ENCODE measurements at regions not wholly inside any gene's neighbourhood (a gene's known extent, or its start where the extent isn't known, plus 50 kb on each side); places are given as distances from the start of the nearest gene placed in this dataset.

- DNase-seq (ENCODE audit: low read depth in 3 of 3, low spot score in 2 of 3), result no peak
Observed at GRCh38 chrX:17206584-17206983, 168.4 kb upstream of the NHS start.

- DNase-seq (ENCODE audit: low read depth in 3 of 3, low spot score in 2 of 3), result no peak
Observed at GRCh38 chrX:17214962-17215361, 160.0 kb upstream of the NHS start.

- no peak for DNase-seq (ENCODE audit: low read depth in 3 of 3, low spot score in 2 of 3)
Observed at GRCh38 chrX:17226736-17227135, 148.3 kb upstream of the NHS start.

DNA sequence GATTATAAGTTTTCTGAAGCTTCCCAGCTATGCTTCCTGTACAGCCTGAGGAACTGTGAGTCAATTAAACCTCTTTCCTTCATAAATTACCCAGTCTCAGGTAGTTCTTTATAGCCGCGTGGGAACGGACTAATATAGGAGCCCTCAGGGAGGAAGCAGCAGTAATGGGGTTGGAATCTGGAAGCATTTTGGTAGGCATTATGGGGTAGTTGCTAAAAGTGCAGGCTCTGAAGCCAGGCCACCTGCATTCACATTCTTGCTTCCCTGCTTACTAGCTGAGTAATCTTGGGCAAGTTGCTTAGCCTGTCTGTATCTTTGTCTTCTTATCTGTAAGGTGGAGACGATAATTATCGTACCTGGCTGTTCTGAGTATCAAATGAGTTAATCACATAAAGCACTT is 137.9 kb upstream of the NHS start:
- no peak for DNase-seq (ENCODE audit: low read depth in 3 of 3, low spot score in 2 of 3)

GRCh38 chrX:17242470-17242869 is 132.5 kb upstream of the NHS start:
- DNase-seq (ENCODE audit: low read depth in 3 of 3, low spot score in 2 of 3), result peak; percentile 21 to 29 (median 23)

- no peak for DNase-seq (ENCODE audit: low read depth in 3 of 3, low spot score in 2 of 3)
Observed at GRCh38 chrX:17247144-17247543, 127.9 kb upstream of the NHS start.

DNA sequence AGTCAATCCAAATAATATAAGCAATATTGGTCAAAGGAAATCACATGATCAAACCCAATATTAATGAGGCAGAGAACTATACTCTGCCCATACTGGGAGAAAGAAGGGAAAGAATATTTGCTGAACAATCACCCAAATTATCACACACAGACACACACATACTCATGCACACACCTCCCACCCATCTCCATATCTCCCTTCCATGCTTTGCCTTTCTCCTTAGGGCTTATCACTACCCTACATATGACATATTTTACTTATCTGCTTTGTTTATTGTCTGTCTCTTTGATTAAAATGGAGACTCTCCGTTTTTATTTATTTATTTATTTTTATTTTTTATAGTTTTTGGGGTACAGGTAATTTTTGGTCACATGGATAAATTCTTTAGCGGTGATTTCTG is 112.9 kb upstream of the NHS start:
- no peak for DNase-seq (ENCODE audit: low read depth in 3 of 3, low spot score in 2 of 3)

- DNase-seq (ENCODE audit: low read depth in 3 of 3, low spot score in 2 of 3), result no peak
Observed at GRCh38 chrX:17266136-17266535, 108.9 kb upstream of the NHS start.

- DNase-seq (ENCODE audit: low read depth in 3 of 3, low spot score in 2 of 3), result no peak
Observed at GRCh38 chrX:17278961-17279360, 96.0 kb upstream of the NHS start.

GRCh38 chrX:17285983-17286382 is 89.0 kb upstream of the NHS start:
- no peak for DNase-seq (ENCODE audit: low read depth in 3 of 3, low spot score in 2 of 3)

DNA sequence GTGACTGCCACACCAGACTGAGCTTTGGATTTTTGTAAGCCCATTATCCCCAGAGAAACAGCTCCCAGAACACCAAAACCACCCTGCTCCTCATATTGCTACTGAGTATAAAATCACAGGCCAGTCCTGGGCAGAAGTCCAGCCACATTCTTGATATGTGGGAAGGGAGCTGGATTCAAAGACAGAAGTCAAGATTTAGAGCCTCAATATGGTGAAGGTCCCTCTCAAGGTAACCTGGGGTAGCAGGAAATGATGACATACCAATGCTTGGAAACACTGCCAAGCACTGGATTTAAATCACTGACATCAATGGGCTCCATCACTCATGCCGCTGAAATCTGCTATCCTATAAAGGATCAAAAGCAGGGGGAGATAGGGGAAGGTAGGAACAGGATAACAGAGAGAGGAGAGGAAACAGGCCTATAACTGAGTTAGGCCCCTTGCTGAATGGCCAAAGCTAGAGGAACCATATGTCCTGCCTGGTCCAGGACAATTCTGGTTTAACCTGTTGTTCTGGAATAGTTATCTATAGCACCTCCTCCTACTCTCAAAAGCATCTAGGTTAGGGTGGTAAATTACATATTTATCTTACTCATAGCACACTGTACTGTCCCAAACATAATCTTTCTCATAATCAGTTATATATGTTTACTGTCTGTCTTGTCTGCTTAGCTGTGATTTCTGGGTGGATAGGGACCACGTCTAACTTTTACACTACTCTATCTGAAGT is 83.7 kb upstream of the NHS start:
- DNase-seq (ENCODE audit: low read depth in 3 of 3, low spot score in 2 of 3), result no peak

GRCh38 chrX:17292111-17292527 is 82.9 kb upstream of the NHS start:
- no peak for DNase-seq (ENCODE audit: low read depth in 3 of 3, low spot score in 2 of 3)

DNA sequence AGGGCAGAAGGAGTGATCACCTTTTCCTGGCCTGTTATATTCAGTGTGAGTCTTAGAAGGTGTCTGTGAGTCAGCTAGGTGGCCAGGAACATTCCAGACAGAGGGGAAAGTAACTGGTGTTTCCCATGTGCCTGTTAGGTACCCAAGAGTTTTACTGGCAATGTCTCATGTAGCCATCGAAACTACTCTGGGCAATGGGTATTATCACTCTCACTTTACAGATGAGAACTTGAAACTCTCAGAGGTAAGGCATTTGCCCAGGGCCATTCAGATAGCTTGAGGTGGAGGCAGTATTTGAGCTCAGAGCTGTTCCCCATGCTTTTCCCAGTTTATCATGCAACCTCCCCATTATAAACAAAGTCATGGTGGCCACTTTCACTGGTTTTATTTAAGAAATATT is 80.4 kb upstream of the NHS start:
- no peak for DNase-seq (ENCODE audit: low read depth in 3 of 3, low spot score in 2 of 3)

DNA sequence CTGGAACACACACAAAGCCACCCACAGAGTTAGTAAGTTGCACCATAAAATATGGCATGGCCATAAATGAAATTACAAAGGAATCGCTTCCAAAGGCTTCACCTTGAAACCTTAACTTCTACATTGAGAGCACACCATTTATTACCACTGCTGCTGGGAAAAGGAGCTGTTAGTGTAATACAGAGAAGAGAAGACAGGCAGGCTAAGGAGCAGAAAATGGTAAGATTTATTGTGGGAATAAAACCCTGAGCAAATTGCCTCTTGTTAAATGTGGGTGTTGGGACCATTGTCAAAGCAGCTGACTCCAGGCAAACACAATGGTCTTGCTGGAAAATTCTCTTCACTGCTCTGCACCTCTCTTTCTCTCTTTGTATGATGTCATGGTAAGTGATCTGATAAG is 79.2 kb upstream of the NHS start:
- DNase-seq (ENCODE audit: low read depth in 3 of 3, low spot score in 2 of 3), result no peak

GRCh38 chrX:17298564-17298963 is 76.4 kb upstream of the NHS start:
- DNase-seq (ENCODE audit: low read depth in 3 of 3, low spot score in 2 of 3), result no peak

- DNase-seq (ENCODE audit: low read depth in 3 of 3, low spot score in 2 of 3), result no peak
Observed at GRCh38 chrX:17299206-17299605, 75.8 kb upstream of the NHS start.

- no peak for DNase-seq (ENCODE audit: low read depth in 3 of 3, low spot score in 2 of 3)
Observed at GRCh38 chrX:17323397-17323796, 51.6 kb upstream of the NHS start.
